H9 (cell line): ENCODE measurements at regions not wholly inside any gene's neighbourhood (a gene's known extent, or its start where the extent isn't known, plus 50 kb on each side); places are given as distances from the start of the nearest gene placed in this dataset.

Source experiments
- DNase-seq: peaks from one replicate; pipeline ENCODE4 v3.0.0-alpha.2; 2017
- H2AFZ ChIP-seq: one replicate; pipeline ENCODE4 v1.6.1; 2013; ENCODE audit warnings: mild to moderate bottlenecking, low read length, control low read depth, moderate library complexity
- H2AK5ac ChIP-seq: 2 replicates; pipeline ENCODE4 v1.6.1; 2013; ENCODE audit warnings: low read length, control low read depth, mixed read lengths; ENCODE audit not compliant: insufficient read length
- H2BK120ac ChIP-seq: one replicate; pipeline ENCODE4 v1.6.1; 2013; ENCODE audit warnings: low read depth, mild to moderate bottlenecking, low read length, control low read depth, inconsistent platforms; ENCODE audit not compliant: poor library complexity, severe bottlenecking
- H2BK12ac ChIP-seq: 2 replicates; pipeline ENCODE4 v1.6.1; 2013; ENCODE audit warnings: low read length, control low read depth, mixed read lengths, low read depth; ENCODE audit not compliant: insufficient read length
- H2BK15ac ChIP-seq: 2 replicates; pipeline ENCODE4 v1.6.1; 2013; ENCODE audit warnings: low read depth, low read length, control low read depth
- H2BK20ac ChIP-seq: one replicate; pipeline ENCODE4 v1.6.1; 2013; ENCODE audit warnings: low read depth, mild to moderate bottlenecking, low read length, control low read depth, inconsistent platforms; ENCODE audit not compliant: poor library complexity, severe bottlenecking
- H2BK5ac ChIP-seq: 2 replicates; pipeline ENCODE4 v1.6.1; 2013; ENCODE audit warnings: low read length, control low read depth, mixed read lengths; ENCODE audit not compliant: insufficient read length
- H3K14ac ChIP-seq: 2 replicates; pipeline ENCODE4 v1.6.1; 2013; ENCODE audit warnings: low read length, control low read depth; ENCODE audit not compliant: insufficient read depth
- H3K18ac ChIP-seq: 2 replicates; pipeline ENCODE4 v1.6.1; 2013; ENCODE audit warnings: low read depth, mild to moderate bottlenecking, mixed read lengths, low read length, control low read depth; ENCODE audit not compliant: insufficient read length
- H3K23ac ChIP-seq: 2 replicates; pipeline ENCODE4 v1.6.1; 2013; ENCODE audit warnings: low read length, control low read depth, mixed read lengths, low read depth; ENCODE audit not compliant: insufficient read length
- H3K23me2 ChIP-seq: 2 replicates; pipeline ENCODE4 v1.6.1; 2013; ENCODE audit warnings: low read depth, mild to moderate bottlenecking, mixed read lengths, low read length, control low read depth; ENCODE audit not compliant: insufficient read length, poor library complexity, severe bottlenecking
- H3K27ac ChIP-seq: 2 replicates; pipeline ENCODE4 v1.5.1; 2013; ENCODE audit warnings: low read length, control low read depth, mixed read lengths, low read depth; ENCODE audit not compliant: insufficient read length
- H3K27me3 ChIP-seq: 2 replicates; pipeline ENCODE4 v1.6.1; 2013; ENCODE audit warnings: low read length, control low read depth, inconsistent platforms; ENCODE audit not compliant: insufficient read depth
- H3K4ac ChIP-seq: 2 replicates; pipeline ENCODE4 v1.6.1; 2013; ENCODE audit warnings: low read depth, mild to moderate bottlenecking, control low read depth, inconsistent platforms, low read length, moderate library complexity
- H3K4me1 ChIP-seq: 2 replicates; pipeline ENCODE4 v1.6.1; 2013; ENCODE audit warnings: low read length, control low read depth, inconsistent platforms; ENCODE audit not compliant: insufficient read depth
- H3K4me2 ChIP-seq: 2 replicates; pipeline ENCODE4 v1.6.1; 2013; ENCODE audit warnings: low read length, control low read depth, mixed read lengths; ENCODE audit not compliant: insufficient read length, insufficient read depth
- H3K56ac ChIP-seq: 2 replicates; pipeline ENCODE4 v1.6.1; 2013; ENCODE audit warnings: low read depth, mild to moderate bottlenecking, mixed read lengths, low read length, control low read depth; ENCODE audit not compliant: insufficient read length
- H3K79me1 ChIP-seq: 2 replicates; pipeline ENCODE4 v1.6.1; 2013; ENCODE audit warnings: low read depth, mild to moderate bottlenecking, moderate library complexity, low read length, control low read depth, inconsistent platforms; ENCODE audit not compliant: insufficient read depth, poor library complexity, severe bottlenecking
- H3K79me2 ChIP-seq: 2 replicates; pipeline ENCODE4 v1.6.1; 2013; ENCODE audit warnings: low read length, control low read depth, inconsistent platforms; ENCODE audit not compliant: insufficient read depth
- H3K9ac ChIP-seq: 2 replicates; pipeline ENCODE4 v1.6.1; 2013; ENCODE audit warnings: low read length, control low read depth, mixed read lengths; ENCODE audit not compliant: insufficient read length; ENCODE audit errors: extremely low read depth
- H3K9me3 ChIP-seq: one replicate; pipeline ENCODE4 v1.6.1; 2013; ENCODE audit warnings: low read depth, low read length, inconsistent platforms; ENCODE audit not compliant: control insufficient read depth
- H3T11ph ChIP-seq: one replicate; pipeline ENCODE4 v1.6.1; 2013; ENCODE audit warnings: mild to moderate bottlenecking, low read length, control low read depth, inconsistent platforms
- H4K20me1 ChIP-seq: one replicate; pipeline ENCODE4 v1.6.1; 2013; ENCODE audit not compliant: control insufficient read depth, insufficient read length, insufficient read depth
- H4K5ac ChIP-seq: 2 replicates; pipeline ENCODE4 v1.6.1; 2013; ENCODE audit warnings: low read depth, mild to moderate bottlenecking, mixed read lengths, low read length, control low read depth; ENCODE audit not compliant: insufficient read length
- H4K8ac ChIP-seq: replicated peaks from 2 replicates; pipeline ENCODE4 v1.6.1; 2013; ENCODE audit warnings: low read length, control low read depth, mixed read lengths, low read depth; ENCODE audit not compliant: insufficient read length
- H4K91ac ChIP-seq: 2 replicates; pipeline ENCODE4 v1.6.1; 2013; ENCODE audit warnings: low read depth, mild to moderate bottlenecking, moderate library complexity, mixed read lengths, low read length, control low read depth; ENCODE audit not compliant: insufficient read length
- H3K27ac Mint-ChIP-seq, 3 experiments: 2 replicates in 2 of 3; 3 replicates in 1 of 3; pipeline ENCODE4 v1.8.0; 2020 to 2021; ENCODE audit warnings: mixed read lengths in 3 of 3, mild to moderate bottlenecking in 1 of 3, moderate library complexity in 1 of 3
- H3K27me3 Mint-ChIP-seq: 2 replicates; pipeline ENCODE4 v1.8.0; 2021; ENCODE audit warnings: low read depth, mild to moderate bottlenecking, moderate library complexity, mixed read lengths
- H3K36me3 Mint-ChIP-seq, 3 experiments: 2 replicates in 2 of 3; 3 replicates in 1 of 3; pipeline ENCODE4 v1.8.0; 2020 to 2021; ENCODE audit warnings: low read depth in 3 of 3, mixed read lengths in 3 of 3; ENCODE audit not compliant: insufficient read depth in 1 of 3
- H3K4me1 Mint-ChIP-seq, 2 experiments: 2 replicates each; pipeline ENCODE4 v1.8.0; 2020; ENCODE audit warnings: mixed read lengths in 2 of 2
- H3K4me3 Mint-ChIP-seq, 2 experiments: 2 replicates in 1 of 2; 3 replicates in 1 of 2; pipeline ENCODE4 v1.8.0; 2020 to 2021; ENCODE audit warnings: mild to moderate bottlenecking in 2 of 2, mixed read lengths in 2 of 2, moderate library complexity in 1 of 2
- H3K9me3 Mint-ChIP-seq, 2 experiments: 2 replicates in 1 of 2; 3 replicates in 1 of 2; pipeline ENCODE4 v1.8.0; 2020; ENCODE audit warnings: mild to moderate bottlenecking in 2 of 2, mixed read lengths in 2 of 2, moderate library complexity in 1 of 2
- CTCF ChIP-seq: fragments of 200-600 bp; sonication (generic); conservative IDR thresholded peaks from 3 replicates; pipeline ENCODE4 v1.8.0; 2021; ENCODE audit warnings: antibody characterized with exemption, mild to moderate bottlenecking
- WGBS: extraction: QIAGEN DNeasy Blood & Tissue Kit; methylation state at CpG from one replicate; pipeline ENCODE4 v1.1.7; 2013; ENCODE audit warnings: missing lambda C conversion rate, low lambda C conversion rate, mixed read lengths; ENCODE audit not compliant: insufficient read length; ENCODE audit errors: extremely low coverage; 5-methylcytosine and 5-hydroxymethylcytosine counted together

GRCh38 chr15:87561641-87562040 lies 694.9 kb downstream of the NTRK3 start:
- no peaks in the 10 kb centered on the region for H3K79me1 ChIP-seq
- no peak overlapping the region for H3K14ac ChIP-seq
- H4K5ac ChIP-seq = no peak overlapping the region
- no peak overlapping the region for H3K18ac ChIP-seq
- H3K79me2 ChIP-seq = no peaks in the 10 kb centered on the region
- H4K91ac ChIP-seq = no peak overlapping the region
- no peaks in the 10 kb centered on the region for H3K9me3 ChIP-seq
- no peak overlapping the region for H3K9ac ChIP-seq
- H2BK15ac ChIP-seq = no peak overlapping the region
- H2BK20ac ChIP-seq = no peak overlapping the region
- no peaks in the 10 kb centered on the region for H3K23me2 ChIP-seq
- Mint-ChIP-seq H3K4me1 (peaks cover 0 to 3% of the 10 kb centered on the region in 2 experiments; a peak in 1 of 4 replicates), H3K27me3 (peaks cover 2% of the 10 kb centered on the region; the same call in 1 of the 2 replicates), H3K36me3 (no peaks in the 10 kb centered on the region), H3K9me3 (peaks cover 3 to 4% of the 10 kb centered on the region in 2 experiments; a peak in 3 of 5 replicates), H3K4me3 (no peak overlapping the region), H3K27ac (no peak overlapping the region)
- no peak overlapping the region for H3K56ac ChIP-seq
- H3K23ac ChIP-seq = no peak overlapping the region
- no peak for DNase-seq
- no peaks in the 10 kb centered on the region for H3K4me1 ChIP-seq
- H2BK5ac ChIP-seq = no peak overlapping the region
- no peak overlapping the region for H3T11ph ChIP-seq
- H3K27me3 ChIP-seq = no peaks in the 10 kb centered on the region
- H3K4me2 ChIP-seq = no peak overlapping the region
- no CpG with 5 or more reads among the region's 2 CpGs for WGBS
- H4K20me1 ChIP-seq = no peaks in the 10 kb centered on the region
- H2BK120ac ChIP-seq = no peak overlapping the region
- TF ChIP-seq CTCF = no peak
- no peak overlapping the region for H2AK5ac ChIP-seq
- no peak overlapping the region for H2AFZ ChIP-seq
- no peak overlapping the region for H4K8ac ChIP-seq
- no peak overlapping the region for H3K4ac ChIP-seq
- H3K27ac ChIP-seq = no peak overlapping the region
- no peak overlapping the region for H2BK12ac ChIP-seq
